Fibroblast of lung (primary cell): ENCODE measurements at regions not wholly inside any gene's neighbourhood (a gene's known extent, or its start where the extent isn't known, plus 50 kb on each side); places are given as distances from the start of the nearest gene placed in this dataset.

Experiments
- DNase-seq, 2 donors: peaks; one replicate each; pipeline versions ENCODE4 v3.0.0 to v3.0.0-alpha.2; 2010; ENCODE audit warnings: low read depth in 2 of 2
- H2AFZ ChIP-seq: 2 replicates; pipeline ENCODE4 v1.5.1; 2012; ENCODE audit warnings: low read length, control low read depth, inconsistent platforms
- H3K27ac ChIP-seq: 2 replicates; pipeline ENCODE4 v1.5.1; 2011; ENCODE audit warnings: low read length, control low read depth; ENCODE audit not compliant: insufficient read depth
- H3K27me3 ChIP-seq: 2 replicates; pipeline ENCODE4 v1.5.1; 2011; ENCODE audit warnings: mild to moderate bottlenecking, low read length; ENCODE audit not compliant: control insufficient read depth, insufficient read depth
- H3K36me3 ChIP-seq: 2 replicates; pipeline ENCODE4 v1.5.1; 2011; ENCODE audit warnings: low read length; ENCODE audit not compliant: control insufficient read depth, insufficient read depth
- H3K4me1 ChIP-seq: 2 replicates; pipeline ENCODE4 v1.5.1; 2011; ENCODE audit warnings: low read length; ENCODE audit not compliant: control insufficient read depth, insufficient read depth; ENCODE audit errors: extremely low read depth
- H3K4me2 ChIP-seq: 2 replicates; pipeline ENCODE4 v1.5.1; 2011; ENCODE audit warnings: low read length, control low read depth; ENCODE audit not compliant: insufficient read depth; ENCODE audit errors: extremely low read depth
- H3K4me3 ChIP-seq, 4 experiments: fragments of 200-600 bp in 1 of 4; sonication (generic) in 1 of 4; replicated peaks in 1 of 4; 2 replicates each; pipeline ENCODE4 v1.5.1; 2011 to 2016; ENCODE audit warnings: low read length in 4 of 4, low read depth in 3 of 4, mild to moderate bottlenecking in 3 of 4, control low read depth in 2 of 4, inconsistent platforms in 1 of 4, mixed read lengths in 1 of 4; ENCODE audit not compliant: insufficient read depth in 1 of 4; ENCODE audit errors: control extremely low read depth in 1 of 4
- H3K79me2 ChIP-seq: 2 replicates; pipeline ENCODE4 v1.5.1; 2012; ENCODE audit warnings: mild to moderate bottlenecking, low read length, inconsistent platforms; ENCODE audit not compliant: control insufficient read depth, insufficient read depth
- H3K9ac ChIP-seq: 2 replicates; pipeline ENCODE4 v1.5.1; 2011; ENCODE audit warnings: mild to moderate bottlenecking, low read length, control low read depth; ENCODE audit not compliant: insufficient read depth
- H3K9me3 ChIP-seq: 2 replicates; pipeline ENCODE4 v1.5.1; 2012; ENCODE audit warnings: low read depth, low read length; ENCODE audit not compliant: control insufficient read depth, insufficient read depth
- H4K20me1 ChIP-seq: 2 replicates; pipeline ENCODE4 v1.5.1; 2011; ENCODE audit warnings: low read length; ENCODE audit not compliant: control insufficient read depth, insufficient read depth; ENCODE audit errors: extremely low read depth
- CTCF ChIP-seq, 2 donors: IDR thresholded peaks in 1 of 2; conservative IDR thresholded peaks in 1 of 2; 1 replicate in 1 of 2; 2 replicates in 1 of 2; pipeline ENCODE4 v1.5.1; 2011 to 2012; ENCODE audit warnings: low read length in 2 of 2, control low read depth in 1 of 2, inconsistent platforms in 1 of 2, low read depth in 1 of 2, mild to moderate bottlenecking in 1 of 2
- EZH2 ChIP-seq: IDR thresholded peaks from 2 replicates; pipeline ENCODE4 v1.5.1; 2012; ENCODE audit warnings: low read length, control low read depth, mild to moderate bottlenecking; ENCODE audit errors: missing control alignments

DNA sequence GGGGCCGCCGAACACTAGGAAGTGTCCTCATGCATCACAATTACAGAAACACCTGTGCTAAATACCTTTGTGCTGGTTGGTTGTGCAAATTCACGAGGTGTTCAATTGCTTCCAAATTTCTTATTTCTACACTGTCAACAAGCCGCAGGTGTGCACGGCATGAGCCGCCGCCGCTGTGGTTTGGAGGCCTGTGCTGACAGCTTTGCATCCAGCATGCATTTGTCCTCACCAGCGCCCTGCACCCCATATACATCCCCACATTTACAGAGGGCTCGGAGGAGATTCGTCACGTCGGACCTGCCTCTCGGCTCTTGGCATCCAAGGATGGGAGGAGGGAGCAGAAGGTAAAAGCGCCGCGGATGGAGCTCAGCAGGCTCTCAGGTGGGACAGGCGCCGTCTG, 305.3 kb upstream of the MKI67 start:
- no peaks in the 10 kb centered on the region for H3K4me1 ChIP-seq
- no peak overlapping the region for H3K27ac ChIP-seq
- H2AFZ ChIP-seq, result no peak overlapping the region
- H3K9ac ChIP-seq, result no peak overlapping the region
- H3K36me3 ChIP-seq, result no peaks in the 10 kb centered on the region
- no peak overlapping the region for H3K4me3 ChIP-seq
- H4K20me1 ChIP-seq, result no peaks in the 10 kb centered on the region
- H3K79me2 ChIP-seq, result no peaks in the 10 kb centered on the region
- H3K27me3 ChIP-seq, result no peaks in the 10 kb centered on the region
- no peak for DNase-seq
- no peaks in the 10 kb centered on the region for H3K9me3 ChIP-seq
- TF ChIP-seq CTCF (conservative IDR thresholded peaks at IDR 0.05 in 1 of 2, IDR thresholded peaks at IDR 0.05 in 1 of 2; ENCODE audit: low read depth in 1 of 2, low read length in 2 of 2) (no peak), EZH2 (no peak)
- no peak overlapping the region for H3K4me2 ChIP-seq

DNA sequence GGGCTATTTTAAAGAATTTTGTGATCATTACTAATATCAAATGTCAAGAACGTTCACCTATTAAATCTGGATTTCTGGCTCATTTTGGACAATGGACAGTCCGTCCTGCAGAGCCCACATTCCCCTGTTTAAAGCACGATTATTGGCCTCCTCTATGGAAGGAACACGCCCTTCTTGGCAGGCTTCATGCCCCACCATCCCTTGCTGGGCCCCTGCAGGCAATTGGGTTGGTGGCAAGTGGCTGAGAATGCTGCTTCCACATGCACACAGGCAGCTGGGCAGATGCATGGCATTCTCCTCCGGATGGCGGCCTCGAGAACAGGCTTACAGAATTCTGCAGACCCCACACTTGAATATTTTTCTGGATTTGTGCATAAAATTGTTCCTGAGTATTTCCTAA, 305.8 kb upstream of the MKI67 start:
- Histone ChIP-seq H3K27ac (no peak overlapping the region), H3K9ac (no peak overlapping the region), H4K20me1 (no peaks in the 10 kb centered on the region), H3K27me3 (no peaks in the 10 kb centered on the region), H3K9me3 (no peaks in the 10 kb centered on the region), H3K4me3 (no peak overlapping the region), H3K79me2 (no peaks in the 10 kb centered on the region), H3K4me2 (no peak overlapping the region), H3K36me3 (no peaks in the 10 kb centered on the region), H2AFZ (no peak overlapping the region), H3K4me1 (no peaks in the 10 kb centered on the region)
- no peak for DNase-seq
- TF ChIP-seq EZH2, result no peak
- TF ChIP-seq CTCF (conservative IDR thresholded peaks at IDR 0.05 in 1 of 2, IDR thresholded peaks at IDR 0.05 in 1 of 2; ENCODE audit: low read depth in 1 of 2, low read length in 2 of 2), result no peak

GRCh38 chr10:128432423-128432822, 306.2 kb upstream of the MKI67 start:
- H3K27me3 ChIP-seq, result no peaks in the 10 kb centered on the region
- TF ChIP-seq CTCF (conservative IDR thresholded peaks at IDR 0.05 in 1 of 2, IDR thresholded peaks at IDR 0.05 in 1 of 2; ENCODE audit: low read depth in 1 of 2, low read length in 2 of 2) (no peak), EZH2 (no peak)
- H3K4me3 ChIP-seq, result no peak overlapping the region
- DNase-seq, result no peak
- H3K4me2 ChIP-seq, result no peak overlapping the region
- no peaks in the 10 kb centered on the region for H4K20me1 ChIP-seq
- H3K9me3 ChIP-seq, result no peaks in the 10 kb centered on the region
- no peak overlapping the region for H2AFZ ChIP-seq
- no peaks in the 10 kb centered on the region for H3K4me1 ChIP-seq
- no peaks in the 10 kb centered on the region for H3K79me2 ChIP-seq
- H3K27ac ChIP-seq, result no peak overlapping the region
- no peaks in the 10 kb centered on the region for H3K36me3 ChIP-seq
- H3K9ac ChIP-seq, result no peak overlapping the region
